Uterus (tissue), 3 donors: ENCODE measurements at regions not wholly inside any gene's neighbourhood (a gene's known extent, or its start where the extent isn't known, plus 50 kb on each side); places are given as distances from the start of the nearest gene placed in this dataset.
"Not testable (repeated sequence)": the region's sequence is repeated elsewhere in the genome, so short reads cannot be mapped to it uniquely, and the experiment has no call there.

Experiments
- DNase-seq, 2 donors: peaks; one replicate each; pipeline ENCODE4 v3.0.0-alpha.2; 2019 to 2020
- H3K27ac ChIP-seq, 2 donors: fragments of 200-600 bp; sonication (generic); 1 replicate in 1 of 2; 2 replicates in 1 of 2; pipeline ENCODE4 v1.5.1; 2016 to 2018
- H3K27me3 ChIP-seq, 2 donors: fragments of 200-600 bp; sonication (generic); one replicate each; pipeline ENCODE4 v1.5.1; 2018 to 2019; ENCODE audit warnings: control low read depth in 1 of 2
- H3K36me3 ChIP-seq, 2 donors: fragments of 200-600 bp; sonication (generic); one replicate each; pipeline ENCODE4 v1.5.1; 2019; ENCODE audit warnings: control low read depth in 1 of 2
- H3K4me1 ChIP-seq, 2 donors: fragments of 200-600 bp; sonication (generic); one replicate each; pipeline ENCODE4 v1.5.1; 2018 to 2019; ENCODE audit warnings: control low read depth in 1 of 2
- H3K4me3 ChIP-seq, 2 donors: fragments of 200-600 bp; sonication (generic); 1 replicate in 1 of 2; 2 replicates in 1 of 2; pipeline ENCODE4 v1.5.1; 2018 to 2019; ENCODE audit warnings: mild to moderate bottlenecking in 1 of 2
- H3K9me3 ChIP-seq, 2 donors: fragments of 200-600 bp; sonication (generic); one replicate each; pipeline ENCODE4 v1.5.1; 2019; ENCODE audit warnings: control low read depth in 1 of 2
- CTCF ChIP-seq, 4 experiments: fragments of 200-600 bp in 2 of 4; fragments of 450-650 bp in 2 of 4; sonication (generic) in 2 of 4; IDR thresholded peaks; one replicate each; pipeline ENCODE4 v1.5.1; 2016 to 2019; ENCODE audit warnings: antibody characterized with exemption in 4 of 4, mild to moderate bottlenecking in 2 of 4, moderate library complexity in 1 of 4
- POLR2A ChIP-seq, 2 donors: fragments of 450-650 bp; IDR thresholded peaks; one replicate each; pipeline ENCODE4 v1.6.1; 2016; ENCODE audit warnings: antibody characterized with exemption in 2 of 2, mild to moderate bottlenecking in 1 of 2, moderate library complexity in 1 of 2
- intact Hi-C: fragments of 100-400 bp; cut with DNase I; formaldehyde crosslinking; loops from one replicate; pipeline ENCODE4 v1.15.1; 2023; ENCODE audit warnings: low total_unique reads
- donor health status: DM: yes; HTN: yes; CAD: no.

GRCh38 chr13:71304861-71305260, 562.1 kb downstream of the DACH1 start:
- Histone ChIP-seq H3K27me3 (no peaks in the 10 kb centered on the region), H3K27ac (no peak overlapping the region), H3K36me3 (no peaks in the 10 kb centered on the region), H3K9me3 (no peaks in the 10 kb centered on the region), H3K4me3 (no peak overlapping the region), H3K4me1 (no peaks in the 10 kb centered on the region)
- intact Hi-C loops, result no loop called here
- no peak for TF ChIP-seq CTCF (IDR thresholded peaks at IDR 0.05)
- TF ChIP-seq POLR2A (IDR thresholded peaks at IDR 0.05), result no peak
- DNase-seq, result no peak

GRCh38 chr13:71303144-71303543, 563.9 kb downstream of the DACH1 start:
- intact Hi-C loops, result no loop called here
- Histone ChIP-seq H3K27ac (no peak overlapping the region), H3K4me1 (no peaks in the 10 kb centered on the region), H3K4me3 (no peak overlapping the region), H3K27me3 (no peaks in the 10 kb centered on the region), H3K36me3 (no peaks in the 10 kb centered on the region), H3K9me3 (no peaks in the 10 kb centered on the region)
- TF ChIP-seq POLR2A (IDR thresholded peaks at IDR 0.05), result no peak
- no peak for DNase-seq

- no peaks in the 10 kb centered on the region for H3K27me3 ChIP-seq
- intact Hi-C loops, result no loop called here
- no peaks in the 10 kb centered on the region for H3K4me1 ChIP-seq
- TF ChIP-seq POLR2A (IDR thresholded peaks at IDR 0.05) (no peak), CTCF (IDR thresholded peaks at IDR 0.05) (no peak)
- no peak for DNase-seq
- no peak overlapping the region for H3K4me3 ChIP-seq
- H3K27ac ChIP-seq, result no peak overlapping the region
- no peaks in the 10 kb centered on the region for H3K36me3 ChIP-seq
- H3K9me3 ChIP-seq, result no peaks in the 10 kb centered on the region
These were observed 566.4 kb downstream of the DACH1 start for GRCh38 chr13:71300602-71301001.

GRCh38 chr13:71291842-71292146, 575.2 kb downstream of the DACH1 start:
- Histone ChIP-seq H3K9me3 (no peaks in the 10 kb centered on the region), H3K4me1 (no peaks in the 10 kb centered on the region), H3K4me3 (no peak overlapping the region), H3K36me3 (no peaks in the 10 kb centered on the region), H3K27me3 (no peaks in the 10 kb centered on the region), H3K27ac (peak overlapping the region in 1 of 2 donors; percentile 62)
- DNase-seq, result no peak
- TF ChIP-seq POLR2A (IDR thresholded peaks at IDR 0.05) (no peak), CTCF (IDR thresholded peaks at IDR 0.05) (no peak)
- intact Hi-C loops, result no loop called here

- no peak for TF ChIP-seq CTCF (IDR thresholded peaks at IDR 0.05)
- TF ChIP-seq POLR2A (IDR thresholded peaks at IDR 0.05), result no peak
- H3K27ac ChIP-seq, result peak overlapping the region; percentile 43 to 62
- peak; percentile 20 to 26 for DNase-seq
- H3K27me3 ChIP-seq, result no peaks in the 10 kb centered on the region
- intact Hi-C loops, result no loop called here
- no peaks in the 10 kb centered on the region for H3K4me1 ChIP-seq
- no peaks in the 10 kb centered on the region for H3K9me3 ChIP-seq
- no peaks in the 10 kb centered on the region for H3K36me3 ChIP-seq
- peak overlapping the region; percentile 23 to 42 for H3K4me3 ChIP-seq
These were observed 575.8 kb downstream of the DACH1 start for GRCh38 chr13:71290963-71291841.

GRCh38 chr13:71289980-71290379, 577.0 kb downstream of the DACH1 start:
- H3K27me3 ChIP-seq, H3K27ac ChIP-seq, intact Hi-C loops, H3K4me1 ChIP-seq, DNase-seq, H3K36me3 ChIP-seq, H3K9me3 ChIP-seq: not testable (repeated sequence)
- peak overlapping the region in 1 of 2 donors; percentile 42 for H3K4me3 ChIP-seq
